Mesendoderm (in vitro differentiated cells): ENCODE measurements at regions not wholly inside any gene's neighbourhood (a gene's known extent, or its start where the extent isn't known, plus 50 kb on each side); places are given as distances from the start of the nearest gene placed in this dataset.

Source experiments
- DNase-seq: peaks from one replicate; pipeline ENCODE4 v3.0.0; 2013
- H2AK5ac ChIP-seq: 2 replicates; pipeline ENCODE4 v1.6.1; 2013; ENCODE audit warnings: low read length, inconsistent platforms
- H2BK120ac ChIP-seq: 2 replicates; pipeline ENCODE4 v1.6.1; 2013; ENCODE audit warnings: low read depth, mild to moderate bottlenecking, low read length, moderate library complexity, mixed read lengths
- H2BK15ac ChIP-seq: replicated peaks from 2 replicates; pipeline ENCODE4 v1.6.1; 2013; ENCODE audit warnings: low read depth, mild to moderate bottlenecking, moderate library complexity
- H2BK5ac ChIP-seq: 2 replicates; pipeline ENCODE4 v1.6.1; 2013; ENCODE audit warnings: low read length, inconsistent platforms
- H3K18ac ChIP-seq: 2 replicates; pipeline ENCODE4 v1.6.1; 2013; ENCODE audit warnings: mild to moderate bottlenecking, low read length, mixed read lengths
- H3K23ac ChIP-seq: one replicate; pipeline ENCODE4 v1.6.1; 2013; ENCODE audit warnings: low read length
- H3K27ac ChIP-seq: 2 replicates; pipeline ENCODE4 v1.5.1; 2013; ENCODE audit warnings: low read depth, mild to moderate bottlenecking, inconsistent platforms, low read length, moderate library complexity
- H3K27me3 ChIP-seq: 2 replicates; pipeline ENCODE4 v1.6.1; 2013; ENCODE audit warnings: low read length, control low read depth, mild to moderate bottlenecking, inconsistent platforms; ENCODE audit not compliant: insufficient read depth, poor library complexity
- H3K36me3 ChIP-seq: 2 replicates; pipeline ENCODE4 v1.6.1; 2013; ENCODE audit warnings: low read length, inconsistent platforms; ENCODE audit not compliant: control insufficient read depth, insufficient read depth
- H3K4ac ChIP-seq: one replicate; pipeline ENCODE4 v1.6.1; 2013; ENCODE audit warnings: low read depth, mild to moderate bottlenecking, low read length, moderate library complexity
- H3K4me1 ChIP-seq: 2 replicates; pipeline ENCODE4 v1.6.1; 2013; ENCODE audit warnings: low read depth, low read length, inconsistent platforms; ENCODE audit not compliant: control insufficient read depth
- H3K4me2 ChIP-seq: 2 replicates; pipeline ENCODE4 v1.6.1; 2013; ENCODE audit warnings: low read length
- H3K4me3 ChIP-seq: 2 replicates; pipeline ENCODE4 v1.5.1; 2013; ENCODE audit warnings: mild to moderate bottlenecking, low read length
- H3K56ac ChIP-seq: one replicate; pipeline ENCODE4 v1.6.1; 2013; ENCODE audit warnings: low read length
- H3K79me1 ChIP-seq: 2 replicates; pipeline ENCODE4 v1.6.1; 2013; ENCODE audit warnings: low read length, inconsistent platforms
- H3K79me2 ChIP-seq: 2 replicates; pipeline ENCODE4 v1.6.1; 2013; ENCODE audit warnings: mild to moderate bottlenecking, low read length; ENCODE audit not compliant: control insufficient read depth, insufficient read depth
- H3K9ac ChIP-seq: 2 replicates; pipeline ENCODE4 v1.6.1; 2013; ENCODE audit warnings: low read length, inconsistent platforms
- H4K5ac ChIP-seq: one replicate; pipeline ENCODE4 v1.6.1; 2013; ENCODE audit warnings: low read length
- H4K8ac ChIP-seq: one replicate; pipeline ENCODE4 v1.6.1; 2013; ENCODE audit warnings: low read depth, mild to moderate bottlenecking, control low read depth, low read length, moderate library complexity
- WGBS: extraction: QIAGEN DNeasy Blood & Tissue Kit; methylation state at CpG from one replicate; pipeline ENCODE4 v1.1.7; 2013; ENCODE audit warnings: low lambda C conversion rate, missing lambda C conversion rate; ENCODE audit not compliant: insufficient coverage; ENCODE audit errors: extremely low coverage; 5-methylcytosine and 5-hydroxymethylcytosine counted together

DNA sequence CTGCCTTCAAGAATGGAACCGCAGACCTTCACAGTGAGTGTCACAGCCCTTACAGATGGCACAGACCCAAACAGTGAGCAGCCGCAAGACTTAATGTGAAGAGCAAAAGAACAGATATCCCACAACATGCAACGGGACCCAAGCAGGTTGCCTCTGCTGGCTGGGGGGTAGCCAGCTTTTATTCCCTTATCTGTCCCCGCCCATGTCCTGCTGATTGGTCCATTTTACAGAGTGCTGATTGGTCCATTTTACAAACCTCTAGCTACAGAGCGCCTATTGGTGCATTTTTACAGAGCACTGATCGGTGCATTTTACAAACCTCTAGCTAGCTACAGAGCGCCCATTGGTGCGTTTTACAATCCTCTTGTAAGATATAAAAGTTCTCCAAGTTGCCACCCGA lies 102.0 kb upstream of the IGF1R start:
- WGBS: no CpG with 5 or more reads among the region's 9 CpGs
- H3K36me3 ChIP-seq: no peaks in the 10 kb centered on the region
- no peaks in the 10 kb centered on the region for H3K27me3 ChIP-seq
- no peak overlapping the region for H2AK5ac ChIP-seq
- no peak overlapping the region for H2BK15ac ChIP-seq
- no peak for DNase-seq
- no peaks in the 10 kb centered on the region for H3K79me2 ChIP-seq
- no peaks in the 10 kb centered on the region for H3K79me1 ChIP-seq
- no peak overlapping the region for H3K56ac ChIP-seq
- H4K5ac ChIP-seq: no peak overlapping the region
- H2BK5ac ChIP-seq: no peak overlapping the region
- no peak overlapping the region for H2BK120ac ChIP-seq
- no peak overlapping the region for H4K8ac ChIP-seq
- H3K4ac ChIP-seq: no peak overlapping the region
- H3K9ac ChIP-seq: no peak overlapping the region
- H3K23ac ChIP-seq: no peak overlapping the region
- H3K4me1 ChIP-seq: peaks cover 6% of the 10 kb centered on the region
- H3K4me2 ChIP-seq: no peak overlapping the region
- no peak overlapping the region for H3K4me3 ChIP-seq
- no peak overlapping the region for H3K27ac ChIP-seq
- no peak overlapping the region for H3K18ac ChIP-seq

DNA sequence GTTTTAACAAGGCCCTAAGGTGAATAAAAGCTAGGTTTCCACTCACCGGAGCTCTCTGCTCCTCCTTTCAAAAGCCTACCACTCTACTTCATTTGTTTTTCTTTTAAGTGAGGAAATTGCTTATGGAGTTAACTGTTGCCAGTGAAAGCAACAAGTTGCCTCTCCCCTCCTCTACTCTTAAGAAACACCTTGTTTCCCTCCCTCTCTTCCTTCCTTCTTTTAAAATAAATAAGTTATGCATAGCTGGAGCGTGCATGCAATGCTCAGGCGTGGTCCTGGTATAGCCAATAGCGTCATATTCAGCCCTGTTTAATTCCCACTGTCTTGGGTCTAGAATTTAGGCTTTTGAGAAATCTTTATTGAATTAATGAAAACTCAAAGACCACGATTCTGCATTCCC lies 101.1 kb upstream of the IGF1R start:
- H3K4ac ChIP-seq: no peak overlapping the region
- H3K36me3 ChIP-seq: no peaks in the 10 kb centered on the region
- H3K79me2 ChIP-seq: no peaks in the 10 kb centered on the region
- no peak overlapping the region for H2BK5ac ChIP-seq
- no peak for DNase-seq
- no peak overlapping the region for H2AK5ac ChIP-seq
- H3K27me3 ChIP-seq: no peaks in the 10 kb centered on the region
- H3K4me2 ChIP-seq: peak overlapping the region; percentile 1
- no peaks in the 10 kb centered on the region for H3K79me1 ChIP-seq
- no peak overlapping the region for H3K23ac ChIP-seq
- no peak overlapping the region for H4K5ac ChIP-seq
- no peak overlapping the region for H3K9ac ChIP-seq
- H3K27ac ChIP-seq: no peak overlapping the region
- H2BK120ac ChIP-seq: no peak overlapping the region
- no peak overlapping the region for H3K56ac ChIP-seq
- H3K4me1 ChIP-seq: peaks cover 9% of the 10 kb centered on the region
- H3K4me3 ChIP-seq: no peak overlapping the region
- WGBS: no CpG with 5 or more reads among the region's 5 CpGs
- no peak overlapping the region for H4K8ac ChIP-seq
- H3K18ac ChIP-seq: no peak overlapping the region
- H2BK15ac ChIP-seq: no peak overlapping the region

DNA sequence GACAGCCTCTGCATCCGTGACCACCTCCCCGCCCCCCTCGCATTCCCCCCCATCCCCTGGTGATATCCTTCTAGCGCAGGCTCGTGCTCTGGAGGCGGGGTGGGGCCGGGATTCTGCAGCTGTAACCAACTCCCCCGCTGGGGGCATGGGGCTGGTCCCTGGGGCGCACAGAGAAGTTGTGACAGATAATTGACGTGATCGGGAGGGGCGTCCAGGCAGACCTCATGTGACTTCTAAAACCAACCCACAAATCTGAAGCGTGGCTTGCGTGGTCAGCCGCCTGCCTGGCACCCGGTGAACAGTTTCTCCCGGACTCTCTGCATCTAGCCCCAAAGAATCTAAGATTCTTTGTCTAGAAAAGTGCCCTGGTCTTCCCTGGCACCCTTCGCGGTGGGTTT lies 100.6 kb upstream of the IGF1R start:
- peaks cover 11% of the 10 kb centered on the region for H3K4me1 ChIP-seq
- H2BK15ac ChIP-seq: no peak overlapping the region
- H3K4me3 ChIP-seq: peak overlapping the region; percentile 26
- H3K79me1 ChIP-seq: no peaks in the 10 kb centered on the region
- no peak overlapping the region for H3K27ac ChIP-seq
- no peak overlapping the region for H2AK5ac ChIP-seq
- H3K4ac ChIP-seq: no peak overlapping the region
- no peaks in the 10 kb centered on the region for H3K79me2 ChIP-seq
- no peak overlapping the region for H2BK120ac ChIP-seq
- peak; percentile 64 for DNase-seq
- H3K27me3 ChIP-seq: no peaks in the 10 kb centered on the region
- peak overlapping the region; percentile 30 for H2BK5ac ChIP-seq
- H3K4me2 ChIP-seq: peak overlapping the region; percentile 83
- peak overlapping the region; percentile 87 for H3K56ac ChIP-seq
- H4K8ac ChIP-seq: no peak overlapping the region
- no peaks in the 10 kb centered on the region for H3K36me3 ChIP-seq
- no peak overlapping the region for H3K18ac ChIP-seq
- H3K9ac ChIP-seq: peak overlapping the region; percentile 64
- WGBS: no CpG with 5 or more reads among the region's 19 CpGs
- no peak overlapping the region for H3K23ac ChIP-seq
- H4K5ac ChIP-seq: no peak overlapping the region

DNA sequence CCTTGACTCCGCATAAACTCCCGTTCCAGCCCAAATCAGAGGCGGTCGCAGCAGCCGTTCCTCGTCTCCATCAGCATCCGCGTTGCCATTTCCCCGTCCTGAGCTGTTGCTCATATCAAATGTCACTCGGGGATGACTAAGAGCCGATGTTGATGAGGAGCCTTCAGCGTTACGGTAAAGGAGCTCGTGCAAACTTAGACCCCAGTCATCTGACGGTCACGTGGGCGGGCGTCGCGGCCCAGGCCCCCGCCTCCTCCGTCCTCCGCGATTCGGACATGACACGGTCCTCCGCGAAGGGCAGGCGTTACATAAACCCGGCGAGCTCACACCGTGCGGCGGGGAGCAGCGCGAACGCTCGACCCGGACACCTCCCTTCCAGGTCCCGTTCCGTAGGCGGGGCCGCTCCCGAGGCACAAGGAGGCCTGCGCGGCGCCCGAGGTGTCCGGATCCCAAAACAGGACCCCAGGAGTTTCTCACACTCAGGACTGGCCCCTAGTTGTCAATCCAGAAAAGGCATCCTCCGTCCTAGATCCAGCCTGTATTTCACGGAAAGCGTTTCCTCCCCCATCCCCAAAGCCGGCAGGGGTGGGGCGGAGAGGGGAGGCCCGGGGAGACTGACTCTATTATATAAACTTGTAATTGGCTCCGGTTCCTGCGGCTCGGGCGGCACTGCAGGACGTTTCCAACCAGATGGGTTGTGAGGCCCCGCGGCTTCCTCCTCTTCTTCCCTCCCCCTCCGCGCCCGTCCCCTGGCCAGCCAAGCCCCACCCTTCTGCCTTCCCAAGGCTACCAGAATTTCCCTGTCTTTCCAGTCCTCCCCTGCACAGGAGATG lies 100.0 kb upstream of the IGF1R start:
- peak overlapping the region; percentile 64 for H3K9ac ChIP-seq
- H3K27me3 ChIP-seq: no peaks in the 10 kb centered on the region
- peak overlapping the region; percentile 30 for H2BK5ac ChIP-seq
- H3K4ac ChIP-seq: no peak overlapping the region
- H3K79me1 ChIP-seq: no peaks in the 10 kb centered on the region
- H3K4me1 ChIP-seq: peaks cover 14% of the 10 kb centered on the region
- H4K5ac ChIP-seq: no peak overlapping the region
- no peaks in the 10 kb centered on the region for H3K36me3 ChIP-seq
- WGBS: no CpG with 5 or more reads among the region's 65 CpGs
- H3K27ac ChIP-seq: no peak overlapping the region
- peak overlapping the region; percentile 1 for H3K18ac ChIP-seq
- H2BK15ac ChIP-seq: no peak overlapping the region
- H3K23ac ChIP-seq: peak overlapping the region; percentile 86
- peak; percentile 90 for DNase-seq
- peak overlapping the region; percentile 83 for H3K4me2 ChIP-seq
- no peak overlapping the region for H2BK120ac ChIP-seq
- H4K8ac ChIP-seq: no peak overlapping the region
- peak overlapping the region; percentile 87 for H3K56ac ChIP-seq
- no peak overlapping the region for H2AK5ac ChIP-seq
- H3K79me2 ChIP-seq: no peaks in the 10 kb centered on the region
- peak overlapping the region; percentile 26 for H3K4me3 ChIP-seq

DNA sequence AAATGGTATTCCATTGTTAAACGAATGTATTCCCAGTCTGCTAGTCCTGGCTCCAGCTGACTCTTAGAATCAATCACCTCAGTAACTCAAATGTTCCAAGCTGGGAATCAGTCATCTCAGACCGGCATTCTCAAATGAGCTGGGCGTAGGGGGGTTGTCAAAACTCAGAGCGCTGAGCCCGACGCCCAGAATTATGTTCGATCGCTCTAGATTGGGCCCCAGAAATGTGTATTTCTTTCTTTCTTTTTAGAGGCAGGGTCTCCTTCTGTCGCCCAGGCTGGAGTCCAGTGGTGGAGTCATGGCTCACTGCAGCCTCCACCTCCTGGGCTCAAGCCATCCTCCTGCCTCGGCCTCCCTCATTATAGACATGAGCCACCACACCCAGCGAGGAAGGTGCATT lies 99.3 kb upstream of the IGF1R start:
- no peaks in the 10 kb centered on the region for H3K79me2 ChIP-seq
- H3K56ac ChIP-seq: peak overlapping the region; percentile 87
- no peak overlapping the region for H3K4ac ChIP-seq
- H3K4me1 ChIP-seq: peaks cover 14% of the 10 kb centered on the region
- peak overlapping the region; percentile 47 for H3K9ac ChIP-seq
- H2BK5ac ChIP-seq: no peak overlapping the region
- H2BK120ac ChIP-seq: no peak overlapping the region
- no peaks in the 10 kb centered on the region for H3K27me3 ChIP-seq
- peak overlapping the region; percentile 83 for H3K4me2 ChIP-seq
- H4K5ac ChIP-seq: no peak overlapping the region
- no peak overlapping the region for H2BK15ac ChIP-seq
- no peak overlapping the region for H3K4me3 ChIP-seq
- H4K8ac ChIP-seq: no peak overlapping the region
- no peak for DNase-seq
- H3K18ac ChIP-seq: no peak overlapping the region
- H2AK5ac ChIP-seq: no peak overlapping the region
- no peak overlapping the region for H3K27ac ChIP-seq
- H3K79me1 ChIP-seq: no peaks in the 10 kb centered on the region
- no CpG with 5 or more reads among the region's 11 CpGs for WGBS
- no peak overlapping the region for H3K23ac ChIP-seq
- H3K36me3 ChIP-seq: no peaks in the 10 kb centered on the region

DNA sequence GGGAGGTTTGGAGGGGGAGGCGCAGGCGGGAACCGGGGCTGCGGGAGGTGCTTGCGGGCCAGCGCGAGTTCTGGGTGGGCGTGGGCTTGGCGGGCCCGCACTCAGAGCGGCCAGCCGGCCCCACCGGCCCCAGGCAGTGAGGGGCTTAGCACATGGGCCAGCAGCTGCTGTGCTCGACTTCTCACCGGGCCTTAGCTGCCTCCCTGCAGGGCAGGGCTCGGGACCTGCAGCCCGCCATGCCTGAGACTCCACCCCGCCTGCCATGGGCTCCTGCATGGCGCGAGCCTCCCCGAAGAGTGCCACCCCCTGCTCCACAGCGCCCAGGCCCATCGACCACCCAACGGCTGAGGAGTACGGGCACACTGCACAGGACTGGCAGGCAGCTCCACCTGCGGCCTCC lies 98.6 kb upstream of the IGF1R start:
- Histone ChIP-seq H4K5ac (no peak overlapping the region), H3K9ac (no peak overlapping the region), H2BK120ac (no peak overlapping the region), H3K4ac (no peak overlapping the region), H3K23ac (no peak overlapping the region), H3K56ac (no peak overlapping the region), H3K4me3 (no peak overlapping the region), H3K27ac (no peak overlapping the region), H3K79me2 (no peaks in the 10 kb centered on the region), H2BK5ac (no peak overlapping the region), H3K4me1 (peaks cover 17% of the 10 kb centered on the region), H3K18ac (no peak overlapping the region), H3K79me1 (no peaks in the 10 kb centered on the region), H3K4me2 (no peak overlapping the region), H3K36me3 (no peaks in the 10 kb centered on the region), H4K8ac (no peak overlapping the region), H2AK5ac (no peak overlapping the region), H2BK15ac (no peak overlapping the region), H3K27me3 (no peaks in the 10 kb centered on the region)
- WGBS: no CpG with 5 or more reads among the region's 26 CpGs
- no peak for DNase-seq
